Testis (tissue), 2 donors: ENCODE measurements at regions not wholly inside any gene's neighbourhood (a gene's known extent, or its start where the extent isn't known, plus 50 kb on each side); places are given as distances from the start of the nearest gene placed in this dataset.

Experiments used
- DNase-seq: peaks from one replicate; pipeline ENCODE4 v3.0.0-alpha.2; 2019
- H3K27ac ChIP-seq, 2 donors: fragments of 200-600 bp; sonication (generic); one replicate each; pipeline ENCODE4 v1.5.1; 2019
- H3K27me3 ChIP-seq: fragments of 200-600 bp; sonication (generic); one replicate; pipeline ENCODE4 v1.5.1; 2019
- H3K36me3 ChIP-seq: fragments of 200-600 bp; sonication (generic); one replicate; pipeline ENCODE4 v1.5.1; 2017; ENCODE audit warnings: low read depth; ENCODE audit errors: missing control alignments
- H3K4me1 ChIP-seq: fragments of 200-600 bp; sonication (generic); one replicate; pipeline ENCODE4 v1.5.1; 2019
- H3K4me3 ChIP-seq, 2 donors: fragments of 200-600 bp; sonication (generic); one replicate each; pipeline ENCODE4 v1.5.1; 2017 to 2019
- H3K9me3 ChIP-seq: fragments of 200-600 bp; sonication (generic); one replicate; pipeline ENCODE4 v1.5.1; 2017
- POLR2A ChIP-seq: fragments of 450-650 bp; IDR thresholded peaks from one replicate; pipeline ENCODE4 v1.6.1; 2017; ENCODE audit warnings: antibody characterized with exemption, mild to moderate bottlenecking, moderate library complexity
- whole genome bisulfite sequencing, 2 donors: methylation state at CpG; one replicate each; pipeline ENCODE4 v1.1.5; 2018; 5-methylcytosine and 5-hydroxymethylcytosine counted together
- intact Hi-C: fragments of 100-400 bp; cut with DNase I; formaldehyde crosslinking; loops from one replicate; pipeline ENCODE4 v1.15.1; 2023; ENCODE audit warnings: low total_unique reads
- TF ChIP-seq, protein P1 (sequence below), 3 experiments: fragments of 450-650 bp in 2 of 3; fragments of 200-600 bp in 1 of 3; sonication (generic) in 1 of 3; IDR thresholded peaks; one replicate each; pipeline ENCODE4 v1.5.1; 2016 to 2019; ENCODE audit warnings: antibody characterized with exemption in 3 of 3, mild to moderate bottlenecking in 2 of 3, moderate library complexity in 1 of 3

DNA sequence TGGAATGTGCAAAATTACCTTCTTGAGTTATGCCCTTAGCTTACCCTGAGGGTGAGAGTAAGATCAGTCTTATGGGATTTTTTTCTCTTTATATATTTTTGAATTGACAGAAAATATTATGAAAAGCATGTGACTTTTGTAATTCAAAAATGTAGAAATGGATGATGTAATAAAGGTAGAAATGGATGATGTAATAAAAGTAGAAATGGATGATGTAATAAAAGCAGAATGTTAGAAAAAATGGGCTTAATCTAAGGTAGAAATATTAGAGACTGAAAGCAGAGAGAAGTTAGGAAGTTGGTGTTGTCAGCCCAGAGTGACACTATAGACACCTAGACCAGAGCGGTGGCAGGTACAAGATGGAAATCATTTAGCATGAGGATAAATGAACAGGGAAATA lies 107.1 kb upstream of the THSD7B start:
- intact Hi-C loops = no loop called here

DNA sequence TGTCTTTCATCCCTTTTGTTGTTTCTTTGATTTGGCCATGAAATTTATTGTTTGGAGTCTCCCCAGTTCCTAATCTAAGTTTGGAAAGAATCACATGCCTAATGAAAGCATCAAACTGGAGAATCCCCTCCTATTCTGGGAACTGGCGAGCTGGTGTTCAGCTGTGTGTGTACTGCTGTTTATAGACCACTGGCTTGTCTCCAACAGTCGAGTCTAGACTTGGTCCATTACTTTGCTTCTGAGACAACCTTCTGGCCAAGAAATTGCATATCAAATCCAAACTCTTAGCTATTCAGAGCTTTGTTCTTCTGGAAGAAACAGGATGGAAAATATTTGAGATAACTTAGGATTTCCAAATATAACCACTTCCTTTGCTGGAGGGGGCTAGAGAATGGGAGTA lies 111.5 kb upstream of the THSD7B start:
- peak; percentile 16 for DNase-seq
- WGBS, 2 donors = 45 to 54% methylated on average over 2 of the region's 2 CpGs
- Histone ChIP-seq H3K4me3 (no peak overlapping the region), H3K9me3 (no peaks in the 10 kb centered on the region), H3K27me3 (no peaks in the 10 kb centered on the region), H3K4me1 (no peaks in the 10 kb centered on the region), H3K27ac (no peak overlapping the region), H3K36me3 (no peaks in the 10 kb centered on the region)
- intact Hi-C loops = no loop called here
- no peak for TF ChIP-seq POLR2A
- TF ChIP-seq, protein P1, sequence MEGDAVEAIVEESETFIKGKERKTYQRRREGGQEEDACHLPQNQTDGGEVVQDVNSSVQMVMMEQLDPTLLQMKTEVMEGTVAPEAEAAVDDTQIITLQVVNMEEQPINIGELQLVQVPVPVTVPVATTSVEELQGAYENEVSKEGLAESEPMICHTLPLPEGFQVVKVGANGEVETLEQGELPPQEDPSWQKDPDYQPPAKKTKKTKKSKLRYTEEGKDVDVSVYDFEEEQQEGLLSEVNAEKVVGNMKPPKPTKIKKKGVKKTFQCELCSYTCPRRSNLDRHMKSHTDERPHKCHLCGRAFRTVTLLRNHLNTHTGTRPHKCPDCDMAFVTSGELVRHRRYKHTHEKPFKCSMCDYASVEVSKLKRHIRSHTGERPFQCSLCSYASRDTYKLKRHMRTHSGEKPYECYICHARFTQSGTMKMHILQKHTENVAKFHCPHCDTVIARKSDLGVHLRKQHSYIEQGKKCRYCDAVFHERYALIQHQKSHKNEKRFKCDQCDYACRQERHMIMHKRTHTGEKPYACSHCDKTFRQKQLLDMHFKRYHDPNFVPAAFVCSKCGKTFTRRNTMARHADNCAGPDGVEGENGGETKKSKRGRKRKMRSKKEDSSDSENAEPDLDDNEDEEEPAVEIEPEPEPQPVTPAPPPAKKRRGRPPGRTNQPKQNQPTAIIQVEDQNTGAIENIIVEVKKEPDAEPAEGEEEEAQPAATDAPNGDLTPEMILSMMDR (IDR thresholded peaks at IDR 0.05) = no peak

More for the DNA sequence above, 107.1 kb upstream of the THSD7B start:
- DNase-seq = no peak
- no peaks in the 10 kb centered on the region for H3K9me3 ChIP-seq
- H3K36me3 ChIP-seq = no peaks in the 10 kb centered on the region
- H3K4me1 ChIP-seq = no peaks in the 10 kb centered on the region
- H3K4me3 ChIP-seq = no peak overlapping the region
- 97 to 98% methylated on average over 1 of the region's 1 CpG for whole genome bisulfite sequencing, 2 donors
- no peak overlapping the region for H3K27ac ChIP-seq
- no peaks in the 10 kb centered on the region for H3K27me3 ChIP-seq
- TF ChIP-seq, protein P1 (IDR thresholded peaks at IDR 0.05) = no peak
- TF ChIP-seq POLR2A = no peak

DNA sequence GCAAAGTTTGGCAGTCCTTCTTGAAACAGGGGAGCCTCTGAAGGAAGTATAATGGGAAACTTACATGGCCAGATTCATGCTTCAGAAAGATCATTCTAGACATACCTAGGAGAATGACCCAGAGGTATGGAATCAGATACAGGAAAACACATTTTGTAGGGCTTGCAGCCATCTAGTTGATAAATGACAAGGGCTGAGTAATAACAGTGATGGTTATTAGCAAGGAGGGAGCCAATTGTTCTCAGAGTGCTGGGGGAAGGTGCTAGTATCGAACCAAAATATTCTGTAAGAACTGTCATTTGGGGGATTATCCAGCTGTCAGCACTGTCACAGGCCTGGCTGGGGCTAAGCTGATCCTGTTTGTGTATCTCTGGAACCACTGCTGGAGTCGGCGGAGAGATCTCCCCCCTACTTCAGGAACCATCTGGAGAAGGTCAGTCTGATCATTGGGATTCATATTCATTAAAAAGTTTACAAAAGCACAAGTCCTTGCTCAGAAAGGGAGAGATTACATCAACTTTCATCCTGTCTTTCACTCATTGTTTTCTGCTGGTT lies 113.8 kb upstream of the THSD7B start:
- WGBS, 2 donors = 83 to 92% methylated on average over 3 of the region's 3 CpGs
- H3K27me3 ChIP-seq = no peaks in the 10 kb centered on the region
- H3K9me3 ChIP-seq = no peaks in the 10 kb centered on the region
- intact Hi-C loops = no loop called here
- no peak for DNase-seq
- no peak overlapping the region for H3K27ac ChIP-seq
- TF ChIP-seq, protein P1 (IDR thresholded peaks at IDR 0.05) = no peak
- no peak for TF ChIP-seq POLR2A
- no peaks in the 10 kb centered on the region for H3K36me3 ChIP-seq
- H3K4me1 ChIP-seq = no peaks in the 10 kb centered on the region
- no peak overlapping the region for H3K4me3 ChIP-seq

DNA sequence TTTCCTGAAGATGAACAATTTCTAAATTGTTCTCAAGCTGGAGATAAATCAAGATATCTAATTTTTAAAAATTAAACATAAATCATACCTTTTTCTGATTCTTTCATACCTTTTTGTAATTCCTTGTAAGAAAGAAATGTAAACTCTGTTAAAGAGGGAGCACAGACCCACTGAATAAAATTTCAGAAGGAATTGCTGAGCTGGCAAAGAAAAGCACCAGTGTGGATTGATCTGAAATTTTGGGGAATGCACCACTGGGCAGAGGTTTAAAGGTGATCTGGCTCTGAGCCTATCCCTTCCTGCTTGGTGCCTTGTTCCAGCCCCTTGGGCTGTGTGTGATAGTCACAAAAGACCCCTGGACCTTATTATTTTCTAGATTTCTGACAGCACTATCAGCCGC lies 118.3 kb upstream of the THSD7B start:
- no peak for DNase-seq
- H3K4me3 ChIP-seq = no peak overlapping the region
- intact Hi-C loops = no loop called here
- no peak for TF ChIP-seq POLR2A
- TF ChIP-seq, protein P1 (IDR thresholded peaks at IDR 0.05) = no peak
- no peak overlapping the region for H3K27ac ChIP-seq
- 71 to 91% methylated on average over 1 of the region's 1 CpG for WGBS, 2 donors
- no peaks in the 10 kb centered on the region for H3K9me3 ChIP-seq
- H3K27me3 ChIP-seq = no peaks in the 10 kb centered on the region
- H3K4me1 ChIP-seq = no peaks in the 10 kb centered on the region
- H3K36me3 ChIP-seq = no peaks in the 10 kb centered on the region

DNA sequence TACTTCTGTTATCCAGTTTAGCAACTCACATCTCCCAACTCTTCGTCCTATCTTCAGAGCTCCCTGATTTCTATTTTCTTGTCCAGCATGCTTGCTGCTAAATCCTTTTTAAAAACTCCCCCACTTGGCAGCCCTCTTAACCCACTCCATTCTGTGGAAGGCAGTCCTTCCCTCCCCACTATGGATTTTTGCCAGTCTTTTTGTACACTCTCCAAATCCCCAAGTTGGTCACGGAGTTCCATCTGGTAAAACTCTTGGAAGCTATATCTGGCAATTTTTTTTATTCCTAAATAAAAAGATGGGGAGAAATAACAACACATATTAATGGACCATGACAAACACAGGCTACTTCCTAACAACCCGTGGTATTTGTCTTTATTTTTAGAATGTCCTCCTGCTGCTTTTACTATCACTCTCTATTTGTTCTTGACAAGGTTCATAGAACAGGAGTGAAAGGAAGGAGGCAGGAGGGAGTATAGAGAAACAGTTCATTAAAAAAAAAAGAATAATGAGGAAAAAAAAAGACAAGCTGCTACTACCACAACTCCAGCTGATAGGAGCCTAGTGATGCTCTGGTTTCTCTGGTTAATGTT lies 120.0 kb upstream of the THSD7B start:
- Histone ChIP-seq H3K27me3 (no peaks in the 10 kb centered on the region), H3K9me3 (no peaks in the 10 kb centered on the region), H3K36me3 (no peaks in the 10 kb centered on the region), H3K4me3 (no peak overlapping the region), H3K27ac (no peak overlapping the region), H3K4me1 (no peaks in the 10 kb centered on the region)
- intact Hi-C loops = no loop called here
- 35 to 46% methylated on average over 3 of the region's 3 CpGs for WGBS, 2 donors
- TF ChIP-seq, protein P1 (IDR thresholded peaks at IDR 0.05) = no peak
- TF ChIP-seq POLR2A = no peak
- no peak for DNase-seq
